Retina (tissue), 1 donor: ENCODE measurements at regions not wholly inside any gene's neighbourhood (a gene's known extent, or its start where the extent isn't known, plus 50 kb on each side); places are given as distances from the start of the nearest gene placed in this dataset.
"Not testable (repeated sequence)": the region's sequence is repeated elsewhere in the genome, so short reads cannot be mapped to it uniquely, and the experiment has no call there.

Source experiments
- DNase-seq: peaks from one replicate; pipeline ENCODE4 v3.0.0-alpha.2; 2016

DNA sequence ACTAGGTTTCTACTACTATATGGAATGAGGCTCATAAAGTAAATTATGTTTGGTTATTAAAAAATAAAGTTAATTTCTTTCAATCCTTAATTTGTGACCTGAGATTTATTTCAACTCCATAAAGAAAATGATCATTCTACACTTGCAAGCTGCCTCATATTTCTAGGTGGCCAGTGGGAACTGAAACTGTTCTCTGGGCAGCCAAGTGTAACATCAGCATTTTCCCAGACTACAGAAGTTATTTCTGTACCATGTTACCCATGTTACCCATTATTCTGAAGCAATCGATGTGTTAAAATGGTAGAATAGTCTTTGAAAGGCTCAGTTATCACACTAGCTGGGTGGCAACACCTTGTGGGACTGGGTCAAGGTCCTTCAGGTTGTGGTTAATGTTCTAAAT is 139.3 kb upstream of the FBXO11 start:
- no peak for DNase-seq

DNA sequence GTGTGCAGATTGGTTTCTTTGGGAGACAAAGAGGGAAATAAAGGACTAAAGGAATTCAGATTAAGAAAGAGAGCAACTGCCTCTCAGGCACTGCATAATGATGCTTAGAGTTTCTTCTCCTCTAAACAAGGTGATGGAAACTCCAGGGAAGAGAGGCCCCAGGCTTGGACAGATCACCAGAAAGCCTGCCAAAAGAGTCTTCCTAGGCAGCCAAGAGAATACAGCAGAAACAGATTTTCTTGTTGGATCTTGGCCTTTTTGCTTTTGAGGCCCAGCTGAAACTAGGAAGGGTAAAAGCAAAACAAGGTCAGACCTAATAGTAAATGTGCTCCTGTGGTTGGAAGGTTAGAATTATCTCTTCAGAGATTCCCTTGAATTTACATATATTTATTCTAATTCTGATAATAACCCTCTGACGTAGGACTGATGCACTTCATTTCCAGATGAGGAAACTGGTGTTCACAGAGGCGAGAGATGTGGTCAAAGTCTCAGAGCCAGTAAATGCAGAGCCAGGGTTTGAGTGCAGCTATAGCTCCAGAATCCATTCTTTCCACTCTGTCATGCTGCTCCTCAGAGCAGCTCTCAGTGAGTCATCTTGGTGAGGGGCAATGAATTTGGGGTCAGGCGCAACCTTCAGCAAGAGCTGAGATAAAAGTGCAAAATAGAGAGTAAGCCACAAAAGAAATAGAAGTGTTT is 142.3 kb upstream of the FBXO11 start:
- no peak for DNase-seq

DNA sequence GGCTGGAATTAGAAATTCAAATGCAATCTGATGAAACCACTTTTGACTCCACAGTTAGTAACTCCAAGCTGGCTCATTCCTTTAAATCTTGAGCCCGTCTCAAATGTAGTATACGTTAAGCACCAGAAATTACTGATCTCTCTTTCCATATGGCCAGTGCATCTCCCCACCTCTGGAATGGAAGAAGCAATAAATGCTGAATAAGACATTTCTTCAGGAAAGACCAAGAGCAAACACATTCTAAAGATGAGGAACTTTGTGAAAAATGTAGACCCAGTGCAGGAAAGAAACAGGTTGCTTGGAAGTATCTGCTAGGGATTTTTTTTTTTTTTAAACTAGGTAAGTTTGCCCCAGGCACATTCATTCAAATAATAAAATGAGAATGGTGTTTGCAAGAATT is 143.1 kb upstream of the FBXO11 start:
- no peak for DNase-seq

- DNase-seq = no peak
Measured at GRCh38 chr2:48050711-48051110, 144.4 kb upstream of the FBXO11 start.

GRCh38 chr2:48059975-48060374 is 153.7 kb upstream of the FBXO11 start:
- no peak for DNase-seq

GRCh38 chr2:48061656-48062055 is 155.4 kb upstream of the FBXO11 start:
- DNase-seq = not testable (repeated sequence)

- no peak for DNase-seq
Measured at GRCh38 chr2:48065096-48065495, 158.8 kb upstream of the FBXO11 start.

GRCh38 chr2:48066000-48066399 is 159.7 kb upstream of the FBXO11 start:
- DNase-seq = no peak

- DNase-seq = no peak
Measured at GRCh38 chr2:48069769-48070168, 163.5 kb upstream of the FBXO11 start.

- no peak for DNase-seq
Measured at GRCh38 chr2:48070415-48070814, 164.1 kb upstream of the FBXO11 start.

DNA sequence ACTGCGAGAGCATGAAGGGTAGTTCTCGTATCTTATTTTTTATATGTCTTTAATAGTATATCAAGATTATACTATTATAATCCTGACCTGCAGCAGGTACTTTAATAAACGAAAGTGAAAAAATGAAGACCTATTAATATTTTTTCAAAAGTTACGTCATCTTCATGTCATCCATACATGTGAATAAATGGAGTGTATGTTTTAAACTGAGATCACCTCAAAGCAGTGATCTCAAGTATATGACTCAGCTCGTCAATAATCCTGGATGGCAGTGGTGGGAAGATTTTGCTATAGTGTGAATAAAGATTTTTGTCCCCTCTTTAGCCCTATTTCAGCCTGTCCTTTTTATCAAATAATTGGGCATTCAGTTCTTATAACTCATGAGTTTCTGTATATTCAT is 166.3 kb upstream of the FBXO11 start:
- DNase-seq = no peak

DNA sequence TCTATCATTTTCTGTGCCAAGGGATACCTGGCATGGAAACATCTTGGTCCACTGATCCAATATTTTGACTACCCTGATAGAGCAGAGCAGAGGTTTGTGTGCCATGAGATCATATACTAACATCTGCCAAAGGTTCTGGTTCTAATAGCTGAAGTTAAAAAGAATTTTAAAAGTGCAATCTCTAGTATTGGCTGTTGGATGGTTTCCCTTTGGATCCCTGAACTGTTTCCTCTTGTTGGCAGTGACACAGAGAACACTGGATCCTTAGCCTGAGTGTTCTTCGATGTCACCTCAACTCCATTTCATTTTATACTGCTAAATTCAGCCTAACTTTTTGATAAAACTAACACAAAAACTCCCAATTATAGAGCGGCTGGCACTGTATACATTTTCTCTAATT is 169.3 kb upstream of the FBXO11 start:
- DNase-seq = no peak

- DNase-seq = no peak
Measured at GRCh38 chr2:48080534-48081316, 174.4 kb upstream of the FBXO11 start.

GRCh38 chr2:48081317-48081628 is 175.0 kb upstream of the FBXO11 start:
- no peak for DNase-seq

DNA sequence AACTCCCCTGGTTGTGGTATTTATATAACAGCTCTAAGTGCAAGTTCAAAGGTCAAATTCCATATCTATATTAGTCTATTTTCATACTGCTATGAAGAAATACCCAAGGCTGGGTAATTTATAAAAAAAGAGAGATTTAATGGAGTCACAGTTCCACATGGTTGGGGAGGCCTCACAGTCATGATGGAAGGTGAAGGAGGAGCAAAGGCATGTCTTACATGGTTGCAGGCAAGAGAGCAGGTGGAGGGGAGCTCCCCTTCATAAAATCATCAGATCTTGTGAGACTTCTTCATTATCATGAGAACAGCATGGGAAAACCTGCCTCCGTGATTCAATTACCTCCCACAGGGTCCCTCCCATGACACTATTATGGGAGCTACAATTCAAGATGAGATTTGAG is 179.6 kb upstream of the FBXO11 start:
- DNase-seq = no peak

GRCh38 chr2:48088994-48089393 is 182.7 kb upstream of the FBXO11 start:
- no peak for DNase-seq

DNA sequence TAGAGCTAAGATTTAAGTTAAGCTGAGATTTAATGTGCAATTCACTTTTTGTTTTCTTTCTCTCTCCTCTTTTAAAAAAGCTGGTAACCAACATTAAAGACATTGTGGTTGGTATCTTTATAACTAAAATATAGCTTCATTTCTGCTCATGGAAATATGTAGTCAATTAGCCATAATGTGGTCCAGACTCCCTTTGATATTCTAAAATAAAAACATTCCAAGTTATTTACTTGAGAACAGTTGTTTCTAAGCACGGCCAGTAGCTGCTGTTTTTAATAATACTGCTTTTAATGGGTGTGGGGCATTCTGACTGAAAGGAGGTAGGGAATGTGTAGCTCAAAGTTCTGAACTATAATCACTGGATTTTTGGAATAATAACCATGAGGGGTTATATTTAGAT is 183.3 kb upstream of the FBXO11 start:
- no peak for DNase-seq

- no peak for DNase-seq
Measured at GRCh38 chr2:48092846-48093803, 186.8 kb upstream of the FBXO11 start.

- not testable (repeated sequence) for DNase-seq
Measured at GRCh38 chr2:48096765-48097164, 190.5 kb upstream of the FBXO11 start.

GRCh38 chr2:48098539-48098938 is 192.2 kb upstream of the FBXO11 start:
- no peak for DNase-seq

GRCh38 chr2:48104418-48104817 is 198.1 kb upstream of the FBXO11 start:
- DNase-seq = no peak

DNA sequence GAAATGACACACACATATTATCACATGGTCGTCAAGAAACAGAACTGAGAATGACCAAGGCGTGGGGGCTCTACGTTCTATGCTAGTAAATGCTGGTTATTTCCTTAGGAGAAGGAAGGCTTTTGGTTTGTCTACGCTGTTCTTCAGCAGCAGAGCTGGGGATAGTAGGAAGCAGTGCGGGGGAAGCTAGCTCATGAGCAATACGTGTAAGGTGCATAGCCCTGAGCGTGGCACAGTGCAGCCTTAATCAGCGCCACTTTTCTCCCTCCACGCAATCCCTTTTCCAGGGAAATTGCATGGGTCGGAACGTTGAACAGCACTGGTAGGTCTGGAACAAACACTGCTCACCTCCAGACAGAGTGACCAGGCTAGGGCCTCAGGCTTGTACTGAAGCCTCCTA is 199.6 kb upstream of the FBXO11 start:
- DNase-seq = no peak

DNA sequence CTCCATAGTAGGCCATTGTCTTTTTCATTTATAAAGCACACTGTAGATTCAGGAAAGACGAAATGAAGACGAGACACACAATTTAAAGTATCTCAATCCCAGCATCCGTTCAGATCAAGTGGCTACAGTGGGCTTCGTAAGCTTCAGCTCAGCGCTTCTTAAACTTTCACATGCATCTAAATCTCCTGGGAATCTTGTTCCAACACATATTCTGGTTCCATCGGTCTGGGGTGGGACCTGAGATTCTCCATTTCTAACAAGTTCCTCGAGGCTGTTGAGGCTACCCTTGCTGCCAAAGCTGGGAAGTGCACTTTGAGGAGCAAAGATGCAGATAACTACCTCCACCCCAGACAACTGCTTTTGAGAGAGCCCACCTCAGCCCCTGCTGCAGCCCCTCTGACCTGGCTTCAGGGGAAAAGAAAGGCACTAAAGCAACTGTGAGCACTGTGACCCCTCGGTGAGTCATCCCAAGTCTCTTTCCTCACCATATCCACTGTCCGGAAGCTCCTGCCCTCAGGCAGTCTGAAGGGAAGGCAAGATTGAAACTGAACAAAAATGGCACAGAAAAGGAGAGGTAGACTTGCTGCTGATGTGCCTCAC is 201.1 kb upstream of the FBXO11 start:
- peak; percentile 21 for DNase-seq
